Ovary (tissue), 3 donors: ENCODE measurements at regions not wholly inside any gene's neighbourhood (a gene's known extent, or its start where the extent isn't known, plus 50 kb on each side); places are given as distances from the start of the nearest gene placed in this dataset.

Experiments used
- CTCF ChIP-seq, 3 donors: fragments of 450-650 bp in 2 of 3; fragments of 200-600 bp in 1 of 3; IDR thresholded peaks; one replicate each; pipeline versions ENCODE4 v1.5.1 to v1.8.0; 2016 to 2022; ENCODE audit warnings: antibody characterized with exemption in 3 of 3, mild to moderate bottlenecking in 1 of 3
- EP300 ChIP-seq: sonication (generic); formaldehyde crosslinking; IDR thresholded peaks from one replicate; pipeline ENCODE4 v1.6.1; 2017; ENCODE audit warnings: antibody characterized with exemption
- donor health status: DM: no; HTN: no; CAD: no.

DNA sequence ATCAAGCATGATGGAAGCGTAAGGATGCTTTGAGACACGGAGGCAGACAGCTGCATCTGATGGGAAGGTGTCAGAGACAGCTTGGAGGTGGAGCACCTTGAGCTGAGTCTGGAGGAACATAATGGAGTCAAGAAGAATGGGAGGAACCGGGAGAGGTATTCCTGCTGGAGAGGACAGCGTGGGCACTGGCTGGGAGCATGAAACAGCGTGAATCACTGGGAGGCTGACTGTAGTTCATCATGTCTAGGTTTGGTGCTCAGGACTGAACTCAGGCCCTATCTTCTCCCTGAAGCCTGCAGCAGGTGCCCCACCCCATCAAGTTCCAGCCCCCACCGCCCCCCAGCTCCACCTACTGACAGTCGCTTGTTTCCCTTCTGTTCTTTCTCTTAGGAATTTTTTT is 98.6 kb downstream of the TMEM17 start:
- TF ChIP-seq CTCF (IDR thresholded peaks at IDR 0.05): no peak
- TF ChIP-seq EP300: no peak
